ENCODE measurements at regions not wholly inside any gene's neighbourhood (a gene's known extent, or its start where the extent isn't known, plus 50 kb on each side); places are given as distances from the start of the nearest gene placed in this dataset.
"Not testable (repeated sequence)": the region's sequence is repeated elsewhere in the genome, so short reads cannot be mapped to it uniquely, and the experiment has no call there.

- DNase-seq: no peak
These were observed 50.4 kb upstream of the RAPH1 start for GRCh38 chr2:203585516-203585915.

GRCh38 chr2:203586206-203586605 lies 51.1 kb upstream of the RAPH1 start:
- no peak for DNase-seq

- DNase-seq: no peak
These were observed 51.6 kb upstream of the RAPH1 start for GRCh38 chr2:203586696-203587095.

DNA sequence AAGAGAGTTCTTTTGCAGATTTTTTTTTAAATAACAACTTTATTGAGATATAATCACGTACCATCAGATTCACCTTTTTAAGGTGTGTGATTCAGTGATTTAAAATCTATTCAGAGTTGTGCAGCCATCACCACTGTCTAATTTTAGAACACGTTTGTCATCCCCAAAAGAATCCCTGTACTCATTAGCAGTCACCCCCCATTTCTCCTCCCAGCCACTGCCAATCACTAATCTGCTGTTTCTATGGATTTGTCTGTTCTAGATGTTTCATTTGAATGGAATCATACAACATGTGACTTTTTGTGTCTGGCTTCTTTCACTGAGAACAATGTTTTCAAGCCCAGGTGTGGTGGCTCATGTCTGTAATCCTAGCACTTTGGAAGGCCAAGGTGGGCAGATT lies 55.4 kb upstream of the RAPH1 start:
- no peak for DNase-seq

DNA sequence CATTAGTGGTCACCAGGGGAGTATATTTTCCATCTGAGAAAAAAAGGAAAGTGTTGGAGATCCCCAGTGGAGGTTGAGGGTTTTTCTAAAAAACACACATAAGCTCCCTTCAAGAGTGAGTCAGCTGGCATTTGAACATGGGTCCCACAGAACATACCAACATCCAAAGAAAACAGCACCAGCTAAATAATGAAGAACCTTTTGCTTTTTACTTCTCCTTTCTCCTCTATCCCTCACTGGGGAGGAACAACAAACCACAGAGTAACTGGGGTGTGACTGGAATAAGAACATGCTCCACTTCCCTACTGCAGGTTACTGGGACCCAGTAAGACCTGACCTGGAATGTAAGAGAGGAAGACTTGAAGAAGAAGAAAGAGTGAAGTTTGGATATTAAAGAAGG lies 56.5 kb upstream of the RAPH1 start:
- no peak for DNase-seq

DNA sequence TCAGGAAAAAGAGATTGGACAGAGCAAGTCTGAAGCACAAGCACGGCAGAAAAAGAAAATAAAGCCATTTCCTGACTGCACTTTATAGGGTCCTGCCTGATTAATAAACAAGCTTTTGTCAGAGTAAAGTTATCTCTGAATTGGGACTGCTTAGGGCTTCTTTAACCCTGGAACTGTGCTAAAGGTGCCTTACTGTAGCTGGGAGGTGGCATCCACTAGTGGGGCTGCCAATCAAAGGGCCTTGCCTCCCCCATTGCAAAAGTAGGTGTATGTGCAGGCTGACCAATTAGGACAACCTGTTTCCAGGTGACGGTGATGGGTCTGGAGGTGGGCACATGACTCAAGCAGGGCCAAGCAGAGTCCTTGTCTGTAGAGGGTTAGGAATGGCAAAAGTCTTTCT lies 57.4 kb upstream of the RAPH1 start:
- no peak for DNase-seq

DNA sequence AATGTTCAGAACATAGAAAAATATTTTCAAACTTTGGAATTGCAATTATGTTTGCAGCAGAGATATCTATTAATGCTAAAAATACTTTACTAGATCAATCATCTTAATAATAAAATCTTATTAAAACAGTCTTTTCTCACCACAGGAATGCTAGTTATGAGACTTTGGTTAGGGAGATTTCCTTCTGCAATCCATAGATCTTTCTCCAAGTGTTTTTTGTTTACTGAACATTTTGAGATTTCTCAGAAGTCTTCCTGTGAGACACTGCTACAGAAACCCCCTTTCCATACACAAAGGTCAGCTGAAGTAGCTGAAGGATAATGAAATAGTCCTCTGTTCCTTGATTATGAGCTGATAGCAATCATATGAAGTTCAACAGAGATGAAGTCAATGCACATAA lies 59.4 kb upstream of the RAPH1 start:
- DNase-seq: no peak

DNA sequence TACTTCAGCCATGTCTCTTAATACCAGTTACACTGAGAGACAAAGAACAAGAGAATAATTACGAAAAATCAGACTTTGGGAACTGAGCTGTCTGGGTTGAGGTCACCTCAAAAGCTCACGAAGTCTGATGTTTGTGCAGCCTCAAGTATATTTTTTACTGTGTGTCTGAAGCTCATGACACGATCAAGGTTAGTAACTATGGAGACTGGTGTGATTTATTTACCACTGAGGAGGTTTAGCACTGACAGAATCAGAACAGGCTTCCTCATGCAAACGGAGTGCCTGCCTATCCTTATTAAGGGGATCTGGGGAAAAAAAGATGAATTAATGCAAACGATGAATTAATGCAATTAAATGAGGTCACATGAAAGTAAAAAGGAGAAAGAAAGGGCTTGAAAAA lies 61.1 kb upstream of the RAPH1 start:
- DNase-seq: no peak

GRCh38 chr2:203599509-203599908 lies 64.4 kb upstream of the RAPH1 start:
- DNase-seq: no peak

- DNase-seq: no peak
These were observed 65.2 kb upstream of the RAPH1 start for GRCh38 chr2:203600286-203600685.

DNA sequence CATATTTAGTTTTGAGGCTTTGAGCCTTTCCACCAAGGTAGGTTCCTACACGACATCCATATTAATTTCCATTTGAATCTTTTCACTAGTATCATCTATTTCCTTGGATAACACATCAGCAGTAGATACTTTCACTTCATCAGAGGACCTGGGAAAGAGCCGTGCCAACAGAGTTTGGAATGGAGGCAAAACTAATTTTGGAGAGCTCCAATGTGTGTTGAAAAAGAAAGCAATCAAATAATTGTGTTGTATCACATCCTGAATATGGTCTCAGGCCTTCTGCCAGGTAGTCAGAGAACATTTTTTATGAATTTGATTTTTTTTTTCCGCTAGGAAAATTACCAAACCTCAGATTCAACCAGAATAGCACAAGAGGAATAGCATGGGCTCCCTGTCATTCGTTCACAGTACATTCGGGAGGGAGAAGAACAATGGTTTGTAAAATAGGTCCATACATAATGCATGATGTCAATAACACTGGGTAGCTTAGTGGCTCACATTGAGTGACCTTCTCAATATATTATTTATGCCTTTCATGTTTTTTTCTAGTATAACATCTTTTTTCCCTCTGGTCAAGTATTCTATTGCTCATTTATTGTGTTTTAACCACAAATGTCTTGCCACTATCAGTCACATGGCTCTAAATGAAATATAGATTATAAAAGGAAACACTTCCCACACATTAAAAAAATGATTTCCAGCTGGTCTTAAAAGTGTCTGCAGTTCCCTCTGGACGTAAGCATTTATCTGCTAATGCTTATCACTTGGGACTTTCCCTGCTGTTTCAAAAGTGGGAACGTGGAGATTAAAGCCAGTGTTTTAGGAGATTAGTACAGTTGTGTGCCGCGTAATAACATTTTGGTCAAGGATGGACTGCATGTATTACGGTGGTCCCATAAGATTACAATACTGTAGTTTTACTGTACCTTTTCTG lies 68.6 kb upstream of the RAPH1 start:
- DNase-seq: no peak

DNA sequence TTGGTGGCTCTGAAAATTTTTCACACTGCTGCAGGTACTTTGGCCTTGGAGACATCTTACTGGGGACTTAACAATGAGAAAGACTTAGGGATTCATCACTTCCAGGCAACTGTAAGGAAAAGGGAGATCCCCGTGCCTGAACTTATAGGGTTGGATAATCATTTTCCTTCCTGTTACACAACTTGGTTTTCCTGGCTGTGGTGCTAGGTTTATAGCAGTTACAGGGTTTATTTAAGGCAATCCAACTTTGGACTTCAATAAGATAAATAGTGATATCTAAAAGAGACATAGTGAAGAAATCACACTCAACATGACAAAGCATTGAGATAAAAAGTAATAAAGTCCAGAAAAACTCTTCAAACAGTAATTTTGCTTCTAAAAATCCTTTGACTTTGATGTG lies 70.2 kb upstream of the RAPH1 start:
- no peak for DNase-seq

GRCh38 chr2:203606051-203606450 lies 71.0 kb upstream of the RAPH1 start:
- no peak for DNase-seq

DNA sequence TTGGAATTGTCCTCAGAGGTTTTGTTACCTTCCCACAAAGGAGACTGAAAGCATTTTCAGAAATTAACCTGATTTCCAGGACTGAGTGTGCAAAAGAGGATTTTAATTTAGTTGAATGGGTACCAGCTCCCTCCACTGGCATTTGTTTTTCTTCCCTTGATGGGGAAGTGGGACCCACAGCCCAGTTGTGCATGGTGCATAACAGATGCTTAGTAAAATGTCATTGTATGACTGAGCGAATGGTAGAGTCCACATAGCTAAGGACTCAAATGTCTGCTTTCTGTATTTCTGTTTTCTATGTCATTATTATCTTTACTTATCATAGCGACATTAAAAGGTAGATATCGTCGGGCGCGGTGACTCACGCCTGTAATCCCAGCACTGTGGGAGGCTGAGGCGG lies 75.5 kb upstream of the RAPH1 start:
- no peak for DNase-seq

DNA sequence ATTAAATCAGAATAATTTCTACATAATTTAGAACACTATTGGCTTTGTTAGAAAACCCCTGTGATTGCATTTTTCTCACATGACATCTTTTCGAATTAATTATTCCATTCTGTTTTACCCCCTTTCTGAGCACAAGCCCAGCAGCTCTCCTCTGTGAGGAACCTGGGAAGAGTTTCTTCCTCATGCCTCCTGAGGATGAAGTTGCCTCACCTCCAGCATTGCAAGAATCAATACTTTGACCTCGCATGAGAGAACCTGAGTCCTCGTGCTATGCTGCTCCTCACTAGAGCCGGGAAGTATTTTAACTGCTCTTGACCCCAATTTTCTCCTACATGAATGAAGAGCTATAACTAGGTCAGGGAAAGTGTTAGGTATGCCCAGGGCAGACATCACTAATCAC lies 77.1 kb upstream of the RAPH1 start:
- no peak for DNase-seq

DNA sequence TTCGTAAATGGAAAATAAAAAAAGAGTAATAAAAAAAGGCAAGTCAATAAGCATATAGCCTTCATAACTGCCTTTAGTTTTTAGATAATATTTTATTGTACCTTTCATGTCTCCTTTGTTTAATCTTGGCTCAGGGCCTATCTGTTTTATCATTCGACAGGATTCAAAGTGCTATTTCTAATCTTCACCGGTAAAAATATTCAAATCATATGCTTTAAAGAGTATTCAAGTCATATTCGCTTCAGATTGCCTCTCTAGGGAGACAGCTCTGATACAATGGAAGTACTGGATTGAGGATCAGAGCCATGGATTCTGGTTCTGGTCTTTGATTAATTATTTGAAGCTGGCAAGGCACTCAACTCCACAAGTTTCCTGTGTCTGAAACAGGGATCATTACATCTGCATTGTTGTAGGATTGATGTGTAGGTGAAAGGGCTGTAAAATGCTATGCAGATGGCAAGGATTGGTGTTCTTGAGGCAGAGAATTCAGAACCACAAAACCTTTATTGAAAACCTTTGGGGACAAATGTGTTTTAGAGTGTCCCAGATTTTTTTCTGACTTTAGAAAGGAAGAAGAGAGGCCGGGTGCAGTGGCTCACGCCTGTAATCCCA lies 84.3 kb upstream of the RAPH1 start:
- DNase-seq: no peak

- no peak for DNase-seq
These were observed 84.4 kb upstream of the CD28 start for GRCh38 chr2:203621981-203622515.

DNA sequence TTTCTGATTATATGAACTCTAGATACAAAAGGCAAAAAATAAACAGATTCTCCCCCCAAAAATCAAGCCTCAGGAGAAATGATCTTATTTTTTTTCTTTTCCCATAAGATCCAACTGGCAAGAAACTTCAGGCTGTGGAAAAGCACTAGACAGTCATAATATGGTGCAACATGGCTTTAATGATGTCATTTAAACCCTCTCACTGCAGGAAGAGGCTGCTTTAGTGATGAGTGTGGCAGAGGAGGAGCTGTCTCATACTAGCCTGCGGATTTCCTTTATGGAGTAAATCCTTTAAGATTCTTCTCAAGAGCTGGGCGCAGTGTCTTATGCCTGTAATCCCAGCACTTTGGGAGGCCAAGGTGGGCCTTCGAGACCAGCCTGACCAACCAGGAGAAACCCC lies 83.3 kb upstream of the CD28 start:
- DNase-seq: no peak

- no peak for DNase-seq
These were observed 82.8 kb upstream of the CD28 start for GRCh38 chr2:203623661-203624060.

DNA sequence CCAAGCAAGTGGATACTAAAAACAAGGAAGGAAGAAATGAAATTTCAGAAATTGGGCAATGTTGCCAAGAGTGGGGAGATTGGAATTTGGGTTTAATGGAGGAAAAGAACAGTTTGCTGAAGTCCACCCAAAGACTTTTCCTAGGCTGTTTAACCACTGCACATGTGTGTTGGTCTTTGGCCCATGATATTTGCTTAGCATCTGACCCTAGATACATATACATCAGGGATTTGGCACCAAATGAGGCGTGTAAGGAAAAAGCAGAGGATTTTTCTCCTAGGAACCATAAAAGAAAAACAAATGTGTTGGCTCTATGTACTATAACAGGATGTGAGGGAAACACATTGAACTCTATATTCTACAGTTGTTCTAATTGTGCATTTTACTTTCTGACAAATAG lies 80.7 kb upstream of the CD28 start:
- DNase-seq: no peak

GRCh38 chr2:203626247-203626646 lies 80.2 kb upstream of the CD28 start:
- not testable (repeated sequence) for DNase-seq

- DNase-seq: no peak
These were observed 79.3 kb upstream of the CD28 start for GRCh38 chr2:203626952-203627681.

DNA sequence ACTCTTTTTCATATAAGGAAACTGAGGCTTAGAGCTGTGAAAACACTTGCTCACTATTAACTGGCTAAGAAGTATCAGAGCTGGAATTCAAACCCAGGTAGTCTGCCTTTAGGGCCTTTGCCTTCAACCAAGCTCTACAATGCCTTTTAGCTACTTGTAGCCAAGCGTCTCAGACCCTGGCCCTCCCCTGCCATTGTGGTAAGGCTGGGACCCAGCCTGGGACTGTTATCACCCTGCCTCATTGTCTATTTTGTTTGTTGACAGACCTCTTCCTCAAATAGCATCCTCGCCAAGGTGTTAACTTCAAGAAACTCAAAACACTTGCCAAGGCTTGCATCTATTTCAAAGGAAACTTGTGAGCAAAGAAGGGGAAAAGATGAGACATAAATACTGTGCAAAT lies 76.7 kb upstream of the CD28 start:
- DNase-seq: no peak
